ENCODE measurements at regions not wholly inside any gene's neighbourhood (a gene's known extent, or its start where the extent isn't known, plus 50 kb on each side); places are given as distances from the start of the nearest gene placed in this dataset.

DNA sequence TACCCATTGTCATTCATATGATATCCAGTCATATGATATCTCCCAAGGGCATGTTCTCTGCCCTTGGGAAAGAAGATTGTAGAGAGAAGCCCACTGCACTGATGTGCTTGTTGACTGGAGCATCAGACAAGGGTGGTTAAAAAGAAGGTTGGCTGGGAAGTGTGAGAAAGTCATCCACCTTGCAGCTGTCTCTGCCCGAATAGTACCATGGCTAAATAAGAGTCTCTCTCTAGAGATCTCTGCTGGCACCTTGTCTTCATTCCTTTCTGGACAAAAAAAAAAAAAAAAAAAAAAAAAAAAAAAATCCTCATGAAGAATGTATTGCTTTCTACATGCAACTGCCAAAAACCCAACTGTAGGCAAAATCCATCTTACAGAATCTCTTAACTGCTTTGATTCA lies 349.7 kb upstream of the ESRRG start:
- intact Hi-C loops (cut with DNase I): no loop called here
- H3K9me3 ChIP-seq: no peaks in the 10 kb centered on the region
- no peaks in the 10 kb centered on the region for H3K36me3 ChIP-seq
- no peak overlapping the region for H3K4me3 ChIP-seq
- TF ChIP-seq, protein P1, sequence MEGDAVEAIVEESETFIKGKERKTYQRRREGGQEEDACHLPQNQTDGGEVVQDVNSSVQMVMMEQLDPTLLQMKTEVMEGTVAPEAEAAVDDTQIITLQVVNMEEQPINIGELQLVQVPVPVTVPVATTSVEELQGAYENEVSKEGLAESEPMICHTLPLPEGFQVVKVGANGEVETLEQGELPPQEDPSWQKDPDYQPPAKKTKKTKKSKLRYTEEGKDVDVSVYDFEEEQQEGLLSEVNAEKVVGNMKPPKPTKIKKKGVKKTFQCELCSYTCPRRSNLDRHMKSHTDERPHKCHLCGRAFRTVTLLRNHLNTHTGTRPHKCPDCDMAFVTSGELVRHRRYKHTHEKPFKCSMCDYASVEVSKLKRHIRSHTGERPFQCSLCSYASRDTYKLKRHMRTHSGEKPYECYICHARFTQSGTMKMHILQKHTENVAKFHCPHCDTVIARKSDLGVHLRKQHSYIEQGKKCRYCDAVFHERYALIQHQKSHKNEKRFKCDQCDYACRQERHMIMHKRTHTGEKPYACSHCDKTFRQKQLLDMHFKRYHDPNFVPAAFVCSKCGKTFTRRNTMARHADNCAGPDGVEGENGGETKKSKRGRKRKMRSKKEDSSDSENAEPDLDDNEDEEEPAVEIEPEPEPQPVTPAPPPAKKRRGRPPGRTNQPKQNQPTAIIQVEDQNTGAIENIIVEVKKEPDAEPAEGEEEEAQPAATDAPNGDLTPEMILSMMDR (IDR thresholded peaks at IDR 0.05): no peak
- H3K4me1 ChIP-seq: no peaks in the 10 kb centered on the region
- no peaks in the 10 kb centered on the region for H3K27me3 ChIP-seq
- no peak overlapping the region for H3K27ac ChIP-seq
- DNase-seq: no peak
- H3K9ac ChIP-seq (ENCODE audit: low read depth in 2 of 2, low read length in 2 of 2): no peak overlapping the region

DNA sequence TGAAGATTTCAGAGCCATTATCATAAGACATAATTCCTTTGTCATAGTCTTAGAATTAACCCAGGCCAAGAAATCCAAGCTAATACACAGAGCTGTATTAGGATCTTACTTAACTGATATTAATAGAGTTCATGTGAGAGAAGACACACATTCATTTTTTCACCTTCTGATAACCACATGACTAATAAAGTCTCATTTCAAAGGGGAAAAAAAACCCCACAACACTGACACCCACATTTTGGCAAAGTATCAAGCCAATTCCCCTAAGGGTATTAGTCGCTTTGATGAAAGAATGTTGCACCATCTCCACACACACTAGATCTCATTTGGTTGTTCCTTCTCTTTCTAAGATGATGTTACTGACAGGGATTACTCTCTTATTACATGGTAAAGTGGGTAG lies 344.4 kb upstream of the ESRRG start:
- TF ChIP-seq, protein P1 (IDR thresholded peaks at IDR 0.05): no peak
- H3K9me3 ChIP-seq: no peaks in the 10 kb centered on the region
- no peak overlapping the region for H3K27ac ChIP-seq
- H3K4me1 ChIP-seq: no peaks in the 10 kb centered on the region
- H3K4me3 ChIP-seq: no peak overlapping the region
- no peaks in the 10 kb centered on the region for H3K36me3 ChIP-seq
- H3K27me3 ChIP-seq: no peaks in the 10 kb centered on the region
- intact Hi-C loops (cut with DNase I): no loop called here
- H3K9ac ChIP-seq (ENCODE audit: low read depth in 2 of 2, low read length in 2 of 2): no peak overlapping the region
- DNase-seq: no peak

DNA sequence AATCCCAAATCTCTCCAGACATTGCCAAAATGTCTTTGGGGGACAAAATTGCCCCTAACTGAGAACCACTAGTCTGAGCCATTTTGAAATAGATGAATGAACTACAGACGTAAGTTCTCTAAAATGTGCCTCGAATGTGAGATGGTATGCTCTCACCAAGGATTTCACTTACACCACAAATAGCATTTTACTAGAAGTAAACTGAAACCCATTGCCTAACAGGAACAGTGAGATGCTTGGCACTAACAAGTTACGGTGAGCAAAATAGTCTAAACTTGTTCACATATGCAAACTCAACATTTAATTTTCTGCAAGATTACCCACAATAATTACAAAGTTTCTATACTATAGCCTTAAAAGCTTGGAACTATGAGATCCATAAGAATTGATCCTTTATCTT lies 343.6 kb upstream of the ESRRG start:
- Histone ChIP-seq H3K4me3 (no peak overlapping the region), H3K9ac (ENCODE audit: low read depth in 2 of 2, low read length in 2 of 2) (no peak overlapping the region), H3K9me3 (no peaks in the 10 kb centered on the region), H3K36me3 (no peaks in the 10 kb centered on the region), H3K27me3 (no peaks in the 10 kb centered on the region), H3K27ac (no peak overlapping the region), H3K4me1 (no peaks in the 10 kb centered on the region)
- TF ChIP-seq, protein P1 (IDR thresholded peaks at IDR 0.05): no peak
- no peak for DNase-seq
- intact Hi-C loops (cut with DNase I): no loop called here

DNA sequence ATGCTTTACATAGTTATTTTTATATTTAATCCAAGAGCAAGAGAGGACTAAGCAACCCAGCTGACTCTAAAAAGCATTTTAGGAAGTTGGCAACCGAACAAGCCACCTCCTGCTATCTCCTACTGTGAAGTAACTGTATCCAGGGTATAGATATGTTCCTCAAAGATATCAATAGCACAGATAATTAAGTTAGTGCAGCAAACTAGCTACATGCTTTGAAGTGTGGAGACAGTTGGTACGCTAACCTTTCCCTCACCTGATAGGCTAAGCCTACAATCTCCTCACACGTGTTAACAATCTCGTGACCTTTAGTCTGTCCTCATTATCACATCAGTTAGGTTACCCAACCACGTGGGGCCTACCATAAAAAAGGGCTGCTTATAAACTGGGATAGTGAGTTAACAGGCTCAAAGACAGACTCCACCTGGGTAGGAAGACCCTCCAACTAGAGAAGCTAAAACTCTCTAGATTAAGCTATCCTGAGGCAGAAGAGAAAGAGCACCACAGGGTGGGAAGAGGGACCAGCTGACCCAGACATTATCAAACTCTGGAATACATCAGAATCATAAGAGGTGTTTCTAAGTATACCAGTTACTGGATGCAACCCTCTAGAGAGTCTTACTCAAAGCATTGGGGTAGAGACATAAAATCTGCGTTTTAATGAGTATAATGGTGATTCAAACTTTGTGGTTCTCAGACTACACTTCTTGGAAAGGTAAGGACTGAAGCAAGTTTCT lies 340.1 kb upstream of the ESRRG start:
- Histone ChIP-seq H3K27me3 (no peaks in the 10 kb centered on the region), H3K4me1 (no peaks in the 10 kb centered on the region), H3K9ac (ENCODE audit: low read depth in 2 of 2, low read length in 2 of 2) (no peak overlapping the region), H3K36me3 (no peaks in the 10 kb centered on the region), H3K9me3 (no peaks in the 10 kb centered on the region), H3K4me3 (no peak overlapping the region), H3K27ac (no peak overlapping the region)
- TF ChIP-seq, protein P1 (IDR thresholded peaks at IDR 0.05): no peak
- intact Hi-C loops (cut with DNase I): no loop called here
- peak; percentile 18 for DNase-seq

DNA sequence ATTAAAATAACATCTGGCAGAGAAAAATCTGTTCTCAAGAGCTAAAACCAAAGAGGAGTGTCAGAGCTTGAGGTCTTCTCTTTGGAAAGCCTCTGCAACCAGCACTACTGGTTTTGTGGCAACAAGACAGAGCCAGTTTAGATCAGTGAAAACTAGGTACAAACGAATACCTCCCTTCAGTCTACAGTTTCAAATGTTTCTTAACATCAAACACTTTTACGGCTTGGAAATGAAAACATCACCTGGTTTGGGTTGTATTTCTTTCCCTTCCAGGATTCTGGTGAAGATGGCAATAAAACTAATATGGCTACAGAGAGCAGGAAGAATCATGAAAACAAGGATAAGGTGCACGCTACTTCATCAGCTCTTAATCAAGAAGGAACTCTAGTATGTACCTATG lies 339.4 kb upstream of the ESRRG start:
- H3K9ac ChIP-seq (ENCODE audit: low read depth in 2 of 2, low read length in 2 of 2): no peak overlapping the region
- no peak for DNase-seq
- no peaks in the 10 kb centered on the region for H3K36me3 ChIP-seq
- no peaks in the 10 kb centered on the region for H3K9me3 ChIP-seq
- TF ChIP-seq, protein P1 (IDR thresholded peaks at IDR 0.05): no peak
- no peak overlapping the region for H3K4me3 ChIP-seq
- intact Hi-C loops (cut with DNase I): no loop called here
- H3K27ac ChIP-seq: no peak overlapping the region
- no peaks in the 10 kb centered on the region for H3K27me3 ChIP-seq
- H3K4me1 ChIP-seq: no peaks in the 10 kb centered on the region
